SK-N-SH (cell line): ENCODE measurements at regions not wholly inside any gene's neighbourhood (a gene's known extent, or its start where the extent isn't known, plus 50 kb on each side); places are given as distances from the start of the nearest gene placed in this dataset.

ENCODE experiments used
- EZH2phosphoT487 ChIP-seq: fragments of 200-600 bp; sonication (generic); IDR thresholded peaks from 2 replicates; pipeline ENCODE4 v1.6.1; 2017; ENCODE audit warnings: low read depth, mixed run types, mild to moderate bottlenecking, antibody characterized with exemption, moderate library complexity, borderline replicate concordance
- TCF12 ChIP-seq: IDR thresholded peaks from 2 replicates; pipeline ENCODE4 v1.4.0; 2012
- TF ChIP-seq, protein P1 (sequence below): fragments of 200-600 bp; sonication (generic); IDR thresholded peaks from 2 replicates; pipeline ENCODE4 v1.6.1; 2017; ENCODE audit warnings: antibody characterized with exemption, mild to moderate bottlenecking, moderate library complexity
- TF ChIP-seq, protein P2 (sequence below): IDR thresholded peaks from 2 replicates; pipeline ENCODE4 v1.6.1; 2012; ENCODE audit warnings: mild to moderate bottlenecking, low read depth, low read length, moderate library complexity

DNA sequence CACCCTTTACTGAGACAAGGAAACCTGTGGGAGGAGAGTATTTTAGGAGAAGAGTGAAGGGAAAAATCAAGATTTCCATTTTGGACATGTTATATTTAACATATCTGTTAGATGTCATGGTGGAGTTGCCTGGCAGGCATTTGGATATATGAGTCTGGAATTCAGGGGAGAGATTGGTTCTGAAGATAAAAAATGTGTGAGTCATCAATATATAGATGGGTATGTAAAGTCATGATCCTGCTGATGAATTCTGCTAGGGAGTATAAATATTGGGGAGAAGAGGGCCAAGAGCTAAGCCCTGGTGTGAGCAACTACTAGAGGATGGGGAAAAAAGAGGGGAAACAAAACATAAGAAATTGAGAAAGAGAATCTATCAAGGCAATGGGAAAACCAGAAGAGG lies 151.3 kb upstream of the SOX9 start:
- TF ChIP-seq, protein P1, sequence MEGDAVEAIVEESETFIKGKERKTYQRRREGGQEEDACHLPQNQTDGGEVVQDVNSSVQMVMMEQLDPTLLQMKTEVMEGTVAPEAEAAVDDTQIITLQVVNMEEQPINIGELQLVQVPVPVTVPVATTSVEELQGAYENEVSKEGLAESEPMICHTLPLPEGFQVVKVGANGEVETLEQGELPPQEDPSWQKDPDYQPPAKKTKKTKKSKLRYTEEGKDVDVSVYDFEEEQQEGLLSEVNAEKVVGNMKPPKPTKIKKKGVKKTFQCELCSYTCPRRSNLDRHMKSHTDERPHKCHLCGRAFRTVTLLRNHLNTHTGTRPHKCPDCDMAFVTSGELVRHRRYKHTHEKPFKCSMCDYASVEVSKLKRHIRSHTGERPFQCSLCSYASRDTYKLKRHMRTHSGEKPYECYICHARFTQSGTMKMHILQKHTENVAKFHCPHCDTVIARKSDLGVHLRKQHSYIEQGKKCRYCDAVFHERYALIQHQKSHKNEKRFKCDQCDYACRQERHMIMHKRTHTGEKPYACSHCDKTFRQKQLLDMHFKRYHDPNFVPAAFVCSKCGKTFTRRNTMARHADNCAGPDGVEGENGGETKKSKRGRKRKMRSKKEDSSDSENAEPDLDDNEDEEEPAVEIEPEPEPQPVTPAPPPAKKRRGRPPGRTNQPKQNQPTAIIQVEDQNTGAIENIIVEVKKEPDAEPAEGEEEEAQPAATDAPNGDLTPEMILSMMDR: no peak
- TF ChIP-seq EZH2phosphoT487 (no peak), TCF12 (no peak)
- TF ChIP-seq, protein P2, sequence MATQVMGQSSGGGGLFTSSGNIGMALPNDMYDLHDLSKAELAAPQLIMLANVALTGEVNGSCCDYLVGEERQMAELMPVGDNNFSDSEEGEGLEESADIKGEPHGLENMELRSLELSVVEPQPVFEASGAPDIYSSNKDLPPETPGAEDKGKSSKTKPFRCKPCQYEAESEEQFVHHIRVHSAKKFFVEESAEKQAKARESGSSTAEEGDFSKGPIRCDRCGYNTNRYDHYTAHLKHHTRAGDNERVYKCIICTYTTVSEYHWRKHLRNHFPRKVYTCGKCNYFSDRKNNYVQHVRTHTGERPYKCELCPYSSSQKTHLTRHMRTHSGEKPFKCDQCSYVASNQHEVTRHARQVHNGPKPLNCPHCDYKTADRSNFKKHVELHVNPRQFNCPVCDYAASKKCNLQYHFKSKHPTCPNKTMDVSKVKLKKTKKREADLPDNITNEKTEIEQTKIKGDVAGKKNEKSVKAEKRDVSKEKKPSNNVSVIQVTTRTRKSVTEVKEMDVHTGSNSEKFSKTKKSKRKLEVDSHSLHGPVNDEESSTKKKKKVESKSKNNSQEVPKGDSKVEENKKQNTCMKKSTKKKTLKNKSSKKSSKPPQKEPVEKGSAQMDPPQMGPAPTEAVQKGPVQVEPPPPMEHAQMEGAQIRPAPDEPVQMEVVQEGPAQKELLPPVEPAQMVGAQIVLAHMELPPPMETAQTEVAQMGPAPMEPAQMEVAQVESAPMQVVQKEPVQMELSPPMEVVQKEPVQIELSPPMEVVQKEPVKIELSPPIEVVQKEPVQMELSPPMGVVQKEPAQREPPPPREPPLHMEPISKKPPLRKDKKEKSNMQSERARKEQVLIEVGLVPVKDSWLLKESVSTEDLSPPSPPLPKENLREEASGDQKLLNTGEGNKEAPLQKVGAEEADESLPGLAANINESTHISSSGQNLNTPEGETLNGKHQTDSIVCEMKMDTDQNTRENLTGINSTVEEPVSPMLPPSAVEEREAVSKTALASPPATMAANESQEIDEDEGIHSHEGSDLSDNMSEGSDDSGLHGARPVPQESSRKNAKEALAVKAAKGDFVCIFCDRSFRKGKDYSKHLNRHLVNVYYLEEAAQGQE: no peak
